ENCODE measurements at regions not wholly inside any gene's neighbourhood (a gene's known extent, or its start where the extent isn't known, plus 50 kb on each side); places are given as distances from the start of the nearest gene placed in this dataset.

GRCh38 chr15:93524432-93524831 is 435.4 kb upstream of the RGMA start:
- CTCF ChIA-PET: interaction anchor here (1.1 kb wide), 1 partner anchor 38 kb away, joined by 3 read pairs; no protein-coding TSS in a partner anchor
- POLR2A ChIA-PET: no interaction called here
- no peak for DNase-seq (ENCODE audit: extremely low spot score)
- TF ChIP-seq CTCF (IDR thresholded peaks at IDR 0.05; ENCODE audit: control extremely low read depth, extremely low read depth, low read depth, missing control alignments): no peak

GRCh38 chr15:93523481-93523880 is 434.5 kb upstream of the RGMA start:
- TF ChIP-seq CTCF (IDR thresholded peaks at IDR 0.05; ENCODE audit: control extremely low read depth, extremely low read depth, low read depth, missing control alignments): no peak
- POLR2A ChIA-PET: no interaction called here
- CTCF ChIA-PET: interaction anchor here (1.3 kb wide), 1 partner anchor 10 kb away, joined by 3 read pairs; no protein-coding TSS in a partner anchor
- no peak for DNase-seq (ENCODE audit: extremely low spot score)

GRCh38 chr15:93520206-93520605 is 431.2 kb upstream of the RGMA start:
- ChIA-PET POLR2A (no interaction called here), CTCF (no interaction called here)
- DNase-seq (ENCODE audit: extremely low spot score): no peak
- TF ChIP-seq CTCF (IDR thresholded peaks at IDR 0.05; ENCODE audit: control extremely low read depth, extremely low read depth, low read depth, missing control alignments): no peak

- DNase-seq (ENCODE audit: extremely low spot score): no peak
- ChIA-PET POLR2A (no interaction called here), CTCF (no interaction called here)
- TF ChIP-seq CTCF (IDR thresholded peaks at IDR 0.05; ENCODE audit: control extremely low read depth, extremely low read depth, low read depth, missing control alignments): no peak
These were observed 430.6 kb upstream of the RGMA start for GRCh38 chr15:93519599-93519998.

- no peak for DNase-seq (ENCODE audit: extremely low spot score)
- ChIA-PET CTCF (no interaction called here), POLR2A (no interaction called here)
- TF ChIP-seq CTCF (IDR thresholded peaks at IDR 0.05; ENCODE audit: control extremely low read depth, extremely low read depth, low read depth, missing control alignments): no peak
These were observed 428.2 kb upstream of the RGMA start for GRCh38 chr15:93517176-93517575.

GRCh38 chr15:93515256-93516051 is 426.4 kb upstream of the RGMA start:
- no peak for TF ChIP-seq CTCF (IDR thresholded peaks at IDR 0.05; ENCODE audit: control extremely low read depth, extremely low read depth, low read depth, missing control alignments)
- ChIA-PET CTCF (interaction anchor here (0.9 kb wide), 1 partner anchor 11 kb away, joined by 3 read pairs; no protein-coding TSS in a partner anchor), POLR2A (no interaction called here)
- DNase-seq (ENCODE audit: extremely low spot score): no peak

Measured in GM10248 (cell line).